Ishikawa (cell line): ENCODE measurements at regions not wholly inside any gene's neighbourhood (a gene's known extent, or its start where the extent isn't known, plus 50 kb on each side); places are given as distances from the start of the nearest gene placed in this dataset.

Source experiments
- CEBPB ChIP-seq: IDR thresholded peaks from 2 replicates; pipeline ENCODE4 v1.6.1; 2012
- CREB1 ChIP-seq: IDR thresholded peaks from 2 replicates; pipeline ENCODE4 v1.6.1; 2012; ENCODE audit warnings: low read depth
- EGR1 ChIP-seq: IDR thresholded peaks from 2 replicates; pipeline ENCODE4 v1.6.1; 2012
- EP300 ChIP-seq: IDR thresholded peaks from 2 replicates; pipeline ENCODE4 v1.6.1; 2012; ENCODE audit warnings: borderline replicate concordance
- FOXM1 ChIP-seq: IDR thresholded peaks from 2 replicates; pipeline ENCODE4 v1.6.1; 2012; ENCODE audit warnings: low read depth, borderline replicate concordance
- NFIC ChIP-seq: IDR thresholded peaks from 2 replicates; pipeline ENCODE4 v1.6.1; 2012
- RAD21 ChIP-seq: IDR thresholded peaks from 2 replicates; pipeline ENCODE4 v1.6.1; 2012; ENCODE audit warnings: low read depth
- REST ChIP-seq: IDR thresholded peaks from 2 replicates; pipeline ENCODE4 v1.6.1; 2012; ENCODE audit warnings: low read depth, mild to moderate bottlenecking
- TAF1 ChIP-seq: IDR thresholded peaks from 2 replicates; pipeline ENCODE4 v1.6.1; 2012; ENCODE audit warnings: low read depth, mild to moderate bottlenecking
- TCF12 ChIP-seq: IDR thresholded peaks from 2 replicates; pipeline ENCODE4 v1.6.1; 2012; ENCODE audit warnings: low read depth
- TEAD4 ChIP-seq: IDR thresholded peaks from 2 replicates; pipeline ENCODE4 v1.6.1; 2012
- USF1 ChIP-seq: IDR thresholded peaks from 2 replicates; pipeline ENCODE4 v1.6.1; 2012
- YY1 ChIP-seq: IDR thresholded peaks from 2 replicates; pipeline ENCODE4 v1.6.1; 2012; ENCODE audit warnings: low read depth
- ZBTB7A ChIP-seq: IDR thresholded peaks from 2 replicates; pipeline ENCODE4 v1.6.1; 2012; ENCODE audit warnings: low read depth
- TF ChIP-seq, protein P1 (sequence below): IDR thresholded peaks from 2 replicates; pipeline ENCODE4 v1.6.1; 2012

DNA sequence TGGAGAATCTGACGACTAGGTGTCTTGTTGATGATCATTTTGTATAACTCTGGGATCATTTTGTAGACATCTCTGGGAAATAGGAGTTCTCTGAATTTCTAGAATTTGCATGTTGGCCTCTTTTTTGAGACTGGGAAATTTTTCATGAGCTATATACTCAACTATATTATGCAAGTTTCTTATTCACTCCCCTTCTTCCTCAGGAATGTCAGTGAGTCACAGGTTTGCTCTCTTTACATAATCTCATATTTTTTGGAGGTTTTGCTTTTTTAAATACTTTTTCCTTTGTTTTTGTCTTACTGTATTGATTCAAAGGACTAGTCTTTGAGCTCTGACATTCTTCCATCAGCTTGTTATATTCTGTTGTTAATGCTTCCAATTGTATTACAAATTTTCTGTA is 1324.2 kb downstream of the TECRL start:
- no peak for TF ChIP-seq NFIC
- no peak for TF ChIP-seq YY1
- no peak for TF ChIP-seq FOXM1
- TF ChIP-seq TEAD4 = no peak
- no peak for TF ChIP-seq RAD21
- no peak for TF ChIP-seq CREB1
- no peak for TF ChIP-seq REST
- TF ChIP-seq, protein P1, sequence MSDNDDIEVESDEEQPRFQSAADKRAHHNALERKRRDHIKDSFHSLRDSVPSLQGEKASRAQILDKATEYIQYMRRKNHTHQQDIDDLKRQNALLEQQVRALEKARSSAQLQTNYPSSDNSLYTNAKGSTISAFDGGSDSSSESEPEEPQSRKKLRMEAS = no peak
- TF ChIP-seq CEBPB = no peak

GRCh38 chr4:63080934-63081333 is 1328.3 kb downstream of the TECRL start:
- TF ChIP-seq EP300 (no peak), CEBPB (no peak), FOXM1 (no peak), REST (no peak), ZBTB7A (no peak), EGR1 (no peak), CREB1 (no peak)
- TF ChIP-seq, protein P1 = no peak

DNA sequence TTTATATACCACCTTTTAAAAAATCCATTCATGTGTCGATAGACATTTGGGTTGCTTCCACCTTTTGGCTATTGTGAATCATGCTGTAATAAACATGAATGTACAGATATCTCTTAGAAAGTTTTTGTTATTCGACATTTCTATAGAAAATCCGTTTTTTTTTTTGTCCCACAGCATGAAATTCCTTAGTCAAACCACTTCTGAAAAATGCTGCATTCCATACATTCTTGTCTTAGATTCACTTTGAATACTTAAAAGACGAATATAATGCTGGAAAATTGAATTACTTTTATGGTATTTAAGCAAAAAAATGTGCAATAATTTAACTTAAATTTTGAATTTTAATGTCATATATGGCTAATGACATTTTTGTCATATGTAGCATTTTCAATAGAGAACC is 1345.5 kb downstream of the TECRL start:
- TF ChIP-seq EP300 = no peak
- peak; percentile 80 for TF ChIP-seq TEAD4
- no peak for TF ChIP-seq RAD21

DNA sequence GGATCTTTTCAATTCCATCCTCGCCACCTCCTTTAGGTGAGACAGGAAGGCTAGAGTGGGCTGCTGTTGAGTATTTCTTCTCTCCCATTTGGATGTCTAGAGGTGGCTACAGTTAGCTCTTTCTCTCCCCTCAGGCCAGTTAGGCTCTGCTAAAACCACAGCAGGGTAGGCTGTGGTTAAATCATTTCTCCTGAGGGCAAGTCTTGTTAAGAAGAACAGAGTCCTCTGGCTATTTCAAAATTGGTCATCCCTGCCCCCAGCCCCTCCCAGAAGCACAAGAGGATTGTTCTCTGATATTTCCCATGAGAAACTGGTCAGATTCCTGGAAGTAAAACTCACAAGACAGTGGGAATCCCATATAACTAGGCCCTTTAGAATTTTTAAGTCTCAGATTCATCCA is 1359.5 kb downstream of the TECRL start:
- no peak for TF ChIP-seq NFIC

GRCh38 chr4:63049278-63049677 is 1360.0 kb downstream of the TECRL start:
- TF ChIP-seq RAD21 (no peak), TAF1 (no peak), FOXM1 (no peak), REST (no peak), CEBPB (no peak), TEAD4 (no peak), TCF12 (no peak), NFIC (no peak), YY1 (no peak), ZBTB7A (no peak), CREB1 (no peak), EGR1 (no peak), EP300 (no peak), USF1 (no peak)
- TF ChIP-seq, protein P1 = no peak

GRCh38 chr4:63036159-63036866 is 1372.9 kb downstream of the TECRL start:
- no peak for TF ChIP-seq CEBPB
- TF ChIP-seq USF1 = no peak
- TF ChIP-seq EP300 = no peak
- TF ChIP-seq NFIC = no peak
- no peak for TF ChIP-seq YY1
